Right lobe of liver (tissue), 6 donors: ENCODE measurements at regions not wholly inside any gene's neighbourhood (a gene's known extent, or its start where the extent isn't known, plus 50 kb on each side); places are given as distances from the start of the nearest gene placed in this dataset.

ENCODE experiments used
- ATAC-seq, 4 donors: fragments of 200-7000 bp; cut with Tn5 transposase; one replicate each; pipeline ENCODE4 v1.9.1; 2020; ENCODE audit warnings: mild to moderate bottlenecking in 4 of 4, moderate library complexity in 4 of 4
- DNase-seq, 3 donors: peaks; one replicate each; pipeline ENCODE4 v3.0.0-alpha.2; 2020
- H3K27ac ChIP-seq, 3 donors: fragments of 200-600 bp; one replicate each; pipeline ENCODE4 v1.8.0; 2022
- H3K27me3 ChIP-seq, 2 donors: fragments of 200-600 bp; one replicate each; pipeline ENCODE4 v1.8.0; 2022
- H3K36me3 ChIP-seq, 4 donors: fragments of 200-600 bp; sonication (generic) in 1 of 4; one replicate each; pipeline versions ENCODE4 v1.5.1 to v1.8.0; 2017 to 2022; ENCODE audit warnings: control low read depth in 1 of 4
- H3K4me1 ChIP-seq, 4 donors: fragments of 200-600 bp; sonication (generic) in 1 of 4; one replicate each; pipeline versions ENCODE4 v1.5.1 to v1.8.0; 2017 to 2022; ENCODE audit warnings: control low read depth in 1 of 4
- H3K4me3 ChIP-seq, 3 donors: fragments of 200-600 bp; one replicate each; pipeline ENCODE4 v1.8.0; 2022
- H3K9me3 ChIP-seq, 4 donors: fragments of 200-600 bp; sonication (generic) in 1 of 4; one replicate each; pipeline versions ENCODE4 v1.5.1 to v1.8.0; 2017 to 2022; ENCODE audit warnings: control low read depth in 1 of 4
- POLR2A ChIP-seq: fragments of 450-650 bp; IDR thresholded peaks from one replicate; pipeline ENCODE4 v1.6.1; 2017; ENCODE audit warnings: antibody characterized with exemption, mild to moderate bottlenecking
- WGBS: methylation state at CpG from one replicate; pipeline ENCODE4 v1.1.6; 2018; ENCODE audit warnings: low coverage, low lambda C conversion rate; ENCODE audit not compliant: insufficient coverage; ENCODE audit errors: missing lambda C conversion rate; 5-methylcytosine and 5-hydroxymethylcytosine counted together
- intact Hi-C, 2 donors: fragments of 100-400 bp; cut with DNase I; formaldehyde crosslinking; loops; one replicate each; pipeline versions ENCODE4 v1.11.2 to v1.14.1; 2022
- TF ChIP-seq, protein P1 (sequence below), 4 donors: fragments of 200-600 bp in 3 of 4; fragments of 450-650 bp in 1 of 4; IDR thresholded peaks; one replicate each; pipeline versions ENCODE4 v1.5.1 to v1.8.0; 2016 to 2022; ENCODE audit warnings: antibody characterized with exemption in 4 of 4, mild to moderate bottlenecking in 2 of 4
- donor health status: DM: no; HTN: yes; CAD: no.
- donor health status: DM: no; HTN: no; CAD: no.
- donor health status: DM: no; HTN: no; CAD: no.
- donor health status: DM: no; HTN: yes; CAD: no.
- donor health status: DM: no; HTN: yes; CAD: no.

DNA sequence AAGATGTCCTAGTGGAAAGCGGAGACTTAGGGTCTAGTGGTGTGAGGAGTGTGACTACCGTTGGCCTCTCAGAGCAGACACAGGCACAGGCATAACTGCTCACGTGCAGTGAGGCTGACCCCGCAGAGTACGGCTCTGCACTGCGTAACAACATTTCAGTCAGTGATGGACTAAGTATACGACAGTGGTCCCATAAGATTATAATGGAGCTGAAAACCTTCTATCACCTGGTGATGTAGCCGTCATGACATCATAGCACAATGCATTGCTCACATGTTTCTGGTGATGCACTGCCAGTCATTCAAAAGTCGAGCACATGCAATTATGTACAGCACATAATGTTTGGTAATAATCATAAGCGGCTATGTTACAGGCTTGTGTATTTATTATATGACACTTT, 179.6 kb downstream of the VAPA start:
- WGBS: 97% methylated on average over 3 of the region's 10 CpGs
- ATAC-seq: no peak

DNA sequence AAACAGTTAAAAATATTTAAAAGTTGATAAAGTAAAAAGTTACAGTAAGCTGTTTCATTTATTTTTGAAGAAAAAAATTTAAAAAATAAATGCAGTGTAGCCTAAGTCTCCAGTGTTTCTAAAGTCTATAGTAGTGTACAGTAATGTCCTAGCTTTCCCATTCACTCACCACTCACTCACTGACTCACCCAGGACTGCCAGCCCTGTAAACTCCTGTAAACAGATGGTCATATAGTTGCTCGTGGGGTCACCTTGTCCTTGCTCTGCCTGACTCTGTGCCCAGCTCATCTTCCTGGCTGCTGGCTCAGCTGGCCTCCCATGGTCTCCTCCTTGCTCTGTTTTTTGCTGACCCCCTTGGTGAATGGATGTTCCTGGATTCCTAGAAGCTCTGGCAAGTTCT, 180.3 kb downstream of the VAPA start:
- Histone ChIP-seq H3K27ac (no peak overlapping the region), H3K4me1 (no peaks in the 10 kb centered on the region), H3K4me3 (no peak overlapping the region), H3K9me3 (no peaks in the 10 kb centered on the region), H3K36me3 (no peaks in the 10 kb centered on the region), H3K27me3 (no peaks in the 10 kb centered on the region)
- intact Hi-C loops: no loop called here
- 25% methylated on average over 1 of the region's 1 CpG for whole genome bisulfite sequencing
- DNase-seq (no peak), ATAC-seq (no peak)
- TF ChIP-seq, protein P1, sequence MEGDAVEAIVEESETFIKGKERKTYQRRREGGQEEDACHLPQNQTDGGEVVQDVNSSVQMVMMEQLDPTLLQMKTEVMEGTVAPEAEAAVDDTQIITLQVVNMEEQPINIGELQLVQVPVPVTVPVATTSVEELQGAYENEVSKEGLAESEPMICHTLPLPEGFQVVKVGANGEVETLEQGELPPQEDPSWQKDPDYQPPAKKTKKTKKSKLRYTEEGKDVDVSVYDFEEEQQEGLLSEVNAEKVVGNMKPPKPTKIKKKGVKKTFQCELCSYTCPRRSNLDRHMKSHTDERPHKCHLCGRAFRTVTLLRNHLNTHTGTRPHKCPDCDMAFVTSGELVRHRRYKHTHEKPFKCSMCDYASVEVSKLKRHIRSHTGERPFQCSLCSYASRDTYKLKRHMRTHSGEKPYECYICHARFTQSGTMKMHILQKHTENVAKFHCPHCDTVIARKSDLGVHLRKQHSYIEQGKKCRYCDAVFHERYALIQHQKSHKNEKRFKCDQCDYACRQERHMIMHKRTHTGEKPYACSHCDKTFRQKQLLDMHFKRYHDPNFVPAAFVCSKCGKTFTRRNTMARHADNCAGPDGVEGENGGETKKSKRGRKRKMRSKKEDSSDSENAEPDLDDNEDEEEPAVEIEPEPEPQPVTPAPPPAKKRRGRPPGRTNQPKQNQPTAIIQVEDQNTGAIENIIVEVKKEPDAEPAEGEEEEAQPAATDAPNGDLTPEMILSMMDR (IDR thresholded peaks at IDR 0.05): no peak
- TF ChIP-seq POLR2A: no peak

More for the DNA sequence above, 179.6 kb downstream of the VAPA start:
- H3K27ac ChIP-seq: no peak overlapping the region
- H3K36me3 ChIP-seq: no peaks in the 10 kb centered on the region
- no peaks in the 10 kb centered on the region for H3K9me3 ChIP-seq
- DNase-seq: no peak
- intact Hi-C loops: no loop called here
- H3K4me3 ChIP-seq: no peak overlapping the region
- TF ChIP-seq, protein P1 (IDR thresholded peaks at IDR 0.05): no peak
- no peak for TF ChIP-seq POLR2A
- no peaks in the 10 kb centered on the region for H3K4me1 ChIP-seq
- no peaks in the 10 kb centered on the region for H3K27me3 ChIP-seq

DNA sequence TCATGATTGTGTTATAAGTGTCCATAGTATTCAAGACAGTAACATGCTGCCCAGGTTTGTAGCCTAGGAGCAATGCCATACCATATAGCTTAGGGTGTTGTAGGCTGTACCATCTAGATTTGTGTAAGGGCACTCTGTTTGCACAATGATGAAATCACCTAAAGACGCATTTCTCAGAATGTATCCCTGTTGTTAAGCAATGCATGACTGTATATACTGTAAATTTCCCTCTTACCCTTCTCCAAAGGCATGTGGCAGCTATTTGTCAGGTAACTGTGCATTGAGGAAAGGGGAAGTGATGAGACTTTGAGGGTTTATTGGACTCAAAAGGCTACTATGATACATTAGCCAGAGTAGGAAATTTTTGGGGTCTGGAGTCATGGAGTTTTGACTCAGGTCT, 180.8 kb downstream of the VAPA start:
- 33% methylated on average over 1 of the region's 1 CpG for WGBS
- Histone ChIP-seq H3K27ac (no peak overlapping the region), H3K9me3 (no peaks in the 10 kb centered on the region)

DNA sequence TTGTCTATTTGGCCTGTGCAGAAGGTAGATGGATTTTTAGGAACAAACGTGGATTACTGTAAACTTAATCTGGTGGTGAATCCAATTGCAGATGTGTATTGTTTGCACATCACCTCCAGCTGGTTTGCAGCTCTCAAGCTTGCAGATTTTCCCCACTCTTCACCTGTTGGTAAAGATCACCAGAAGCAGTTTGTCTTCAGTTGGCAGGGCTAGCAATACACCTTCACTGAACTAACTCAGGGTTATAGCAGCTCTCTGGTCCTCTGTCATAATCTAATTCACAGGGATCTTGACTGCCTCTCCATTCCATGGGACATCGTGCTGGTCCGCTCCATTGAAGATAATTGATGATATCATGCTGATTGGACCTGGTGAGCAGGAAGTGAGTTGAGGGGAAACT, 181.5 kb downstream of the VAPA start:
- no peak overlapping the region for H3K27ac ChIP-seq
- intact Hi-C loops: no loop called here
- H3K36me3 ChIP-seq: no peaks in the 10 kb centered on the region
- no peaks in the 10 kb centered on the region for H3K4me1 ChIP-seq
- DNase-seq (no peak), ATAC-seq (no peak)
- no peaks in the 10 kb centered on the region for H3K9me3 ChIP-seq
- no peak for TF ChIP-seq POLR2A
- no peaks in the 10 kb centered on the region for H3K27me3 ChIP-seq
- H3K4me3 ChIP-seq: no peak overlapping the region
- 45% methylated on average over 2 of the region's 3 CpGs for WGBS

More for the DNA sequence above, 180.8 kb downstream of the VAPA start:
- ATAC-seq (no peak), DNase-seq (no peak)
- intact Hi-C loops: no loop called here
- no peaks in the 10 kb centered on the region for H3K4me1 ChIP-seq
- no peak overlapping the region for H3K4me3 ChIP-seq
- no peaks in the 10 kb centered on the region for H3K27me3 ChIP-seq
- TF ChIP-seq, protein P1 (IDR thresholded peaks at IDR 0.05): no peak
- TF ChIP-seq POLR2A: no peak
- no peaks in the 10 kb centered on the region for H3K36me3 ChIP-seq

DNA sequence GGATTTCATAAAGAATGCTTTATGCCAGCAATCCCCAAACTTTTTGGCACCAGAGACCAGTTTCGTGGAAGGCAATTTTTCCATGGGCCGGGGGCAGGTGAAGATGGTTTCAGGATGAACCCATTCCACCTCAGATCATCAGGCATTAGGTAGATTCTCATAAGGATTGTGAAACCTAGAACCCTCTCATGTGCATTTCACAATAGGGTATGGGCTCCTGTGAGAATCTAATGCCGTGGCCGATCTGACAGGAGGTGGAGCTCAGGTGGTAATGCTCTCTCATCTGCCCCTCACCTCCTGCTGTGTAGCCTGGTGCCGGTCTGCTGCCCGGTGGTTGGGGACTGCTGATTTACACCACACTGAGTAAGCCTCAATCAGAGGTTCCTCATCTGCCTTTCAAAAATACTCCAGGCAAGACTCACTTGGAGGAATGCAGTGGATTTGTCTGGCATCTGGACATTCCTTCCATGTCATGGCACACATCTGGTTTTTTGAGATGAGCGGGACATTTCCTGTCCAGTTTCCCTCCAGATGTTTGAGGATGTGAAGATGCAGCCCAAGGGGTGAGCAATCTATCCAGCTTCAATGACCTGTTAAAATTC, 185.8 kb downstream of the VAPA start:
- Histone ChIP-seq H3K27me3 (no peaks in the 10 kb centered on the region), H3K4me1 (no peaks in the 10 kb centered on the region), H3K9me3 (no peaks in the 10 kb centered on the region), H3K27ac (no peak overlapping the region), H3K4me3 (no peak overlapping the region), H3K36me3 (no peaks in the 10 kb centered on the region)
- no peak for ATAC-seq
- DNase-seq: no peak
- intact Hi-C loops: no loop called here
- TF ChIP-seq POLR2A: no peak
- TF ChIP-seq, protein P1 (IDR thresholded peaks at IDR 0.05): no peak
- WGBS: 8% methylated on average over 2 of the region's 7 CpGs
